K562 (cell line): ENCODE measurements at regions not wholly inside any gene's neighbourhood (a gene's known extent, or its start where the extent isn't known, plus 50 kb on each side); places are given as distances from the start of the nearest gene placed in this dataset.

Source experiments
- BCL6 ChIP-seq: fragments of 250-450 bp; sonication (Bioruptor Pico); IDR thresholded peaks from 2 replicates; pipeline ENCODE4 v1.4.0; 2020
- DPF2 ChIP-seq: fragments of 450-650 bp; IDR thresholded peaks from 2 replicates; pipeline ENCODE4 v1.6.1; 2016
- HEY1 ChIP-seq: fragments of 250-450 bp; sonication (Bioruptor Pico); IDR thresholded peaks from 2 replicates; pipeline ENCODE4 v1.5.0; 2020; ENCODE audit warnings: mild to moderate bottlenecking, moderate library complexity, borderline replicate concordance
- KDM1A ChIP-seq, 2 experiments: fragments of 450-650 bp; IDR thresholded peaks; 2 replicates each; pipeline ENCODE4 v1.6.1; 2016; ENCODE audit warnings: mild to moderate bottlenecking in 2 of 2
- MCM7 ChIP-seq, 2 experiments: fragments of 450-650 bp; IDR thresholded peaks; 2 replicates each; pipeline ENCODE4 v1.6.1; 2016 to 2018
- REST ChIP-seq, 2 experiments: fragments of 450-650 bp; formaldehyde crosslinking in 1 of 2; IDR thresholded peaks; 2 replicates each; pipeline versions ENCODE4 v1.4.0 to v1.6.1; 2014 to 2020; ENCODE audit warnings: mild to moderate bottlenecking in 2 of 2, borderline replicate concordance in 1 of 2, low read depth in 1 of 2
- SRSF9 ChIP-seq: fragments of 200-400 bp; formaldehyde crosslinking; IDR thresholded peaks from 2 replicates; pipeline ENCODE4 v1.6.1; 2017; ENCODE audit warnings: low read depth, low read length, borderline replicate concordance
- ZBTB17 ChIP-seq: fragments of 450-650 bp; formaldehyde crosslinking; IDR thresholded peaks from 2 replicates; pipeline ENCODE4 v1.4.0; 2020; ENCODE audit warnings: mild to moderate bottlenecking
- ZNF133 ChIP-seq: fragments of 250-450 bp; sonication (Bioruptor Pico); IDR thresholded peaks from 2 replicates; pipeline ENCODE4 v1.4.0; 2020; ENCODE audit warnings: mild to moderate bottlenecking
- ZNF146 ChIP-seq: IDR thresholded peaks from one replicate; pipeline ENCODE4 v1.6.1; 2018; ENCODE audit warnings: missing compliant biosample characterization; ENCODE audit not compliant: unreplicated experiment
- ZNF3 ChIP-seq: fragments of 250-450 bp; sonication (Bioruptor Pico); IDR thresholded peaks from 2 replicates; pipeline ENCODE4 v1.5.0; 2021; ENCODE audit warnings: mild to moderate bottlenecking, moderate library complexity
- ZNF778 ChIP-seq: fragments of 450-650 bp; formaldehyde crosslinking; IDR thresholded peaks from 2 replicates; pipeline ENCODE4 v1.4.0; 2020; ENCODE audit warnings: mild to moderate bottlenecking, moderate library complexity

DNA sequence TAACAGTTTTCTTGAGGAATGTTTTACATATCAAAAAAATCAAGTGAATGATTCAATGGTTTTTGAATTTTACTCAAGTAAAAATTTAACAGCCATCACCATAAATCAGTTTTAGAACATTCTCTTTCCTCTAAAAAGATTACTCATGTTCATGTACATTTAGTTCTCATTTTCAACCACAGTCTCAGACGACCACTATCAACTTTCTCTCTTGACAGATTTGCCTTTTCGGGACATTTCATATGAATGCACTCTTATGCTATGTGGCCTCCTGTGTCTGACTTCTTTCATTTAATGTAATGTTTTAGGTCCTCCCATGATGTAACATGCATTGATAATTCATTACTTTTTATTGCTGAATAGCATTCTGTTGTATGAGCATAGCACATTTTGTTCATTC lies 309.3 kb upstream of the PLSCR5 start (continued):
- TF ChIP-seq REST (IDR thresholded peaks at IDR 0.05; ENCODE audit: borderline replicate concordance) (no peak), REST (CRISPR knock-in tag; IDR thresholded peaks at IDR 0.05; ENCODE audit: low read depth) (no peak), MCM7 (IDR thresholded peaks at IDR 0.05) (no peak), ZBTB17 (CRISPR knock-in tag) (no peak), HEY1 (CRISPR knock-in tag) (no peak), KDM1A (IDR thresholded peaks at IDR 0.05) (no peak), DPF2 (no peak), SRSF9 (no peak), ZNF3 (CRISPR knock-in tag) (no peak), ZNF778 (CRISPR knock-in tag) (no peak), ZNF146 (CRISPR knock-in tag) (no peak), BCL6 (no peak), ZNF133 (CRISPR knock-in tag) (no peak)
